CD4-positive, alpha-beta T cell treated with Interferon gamma for 1 hour (primary cell): ENCODE measurements at regions not wholly inside any gene's neighbourhood (a gene's known extent, or its start where the extent isn't known, plus 50 kb on each side); places are given as distances from the start of the nearest gene placed in this dataset.

Experiments used
- DNase-seq: peaks from one replicate; pipeline ENCODE4 v3.0.0-alpha.2; 2020

DNA sequence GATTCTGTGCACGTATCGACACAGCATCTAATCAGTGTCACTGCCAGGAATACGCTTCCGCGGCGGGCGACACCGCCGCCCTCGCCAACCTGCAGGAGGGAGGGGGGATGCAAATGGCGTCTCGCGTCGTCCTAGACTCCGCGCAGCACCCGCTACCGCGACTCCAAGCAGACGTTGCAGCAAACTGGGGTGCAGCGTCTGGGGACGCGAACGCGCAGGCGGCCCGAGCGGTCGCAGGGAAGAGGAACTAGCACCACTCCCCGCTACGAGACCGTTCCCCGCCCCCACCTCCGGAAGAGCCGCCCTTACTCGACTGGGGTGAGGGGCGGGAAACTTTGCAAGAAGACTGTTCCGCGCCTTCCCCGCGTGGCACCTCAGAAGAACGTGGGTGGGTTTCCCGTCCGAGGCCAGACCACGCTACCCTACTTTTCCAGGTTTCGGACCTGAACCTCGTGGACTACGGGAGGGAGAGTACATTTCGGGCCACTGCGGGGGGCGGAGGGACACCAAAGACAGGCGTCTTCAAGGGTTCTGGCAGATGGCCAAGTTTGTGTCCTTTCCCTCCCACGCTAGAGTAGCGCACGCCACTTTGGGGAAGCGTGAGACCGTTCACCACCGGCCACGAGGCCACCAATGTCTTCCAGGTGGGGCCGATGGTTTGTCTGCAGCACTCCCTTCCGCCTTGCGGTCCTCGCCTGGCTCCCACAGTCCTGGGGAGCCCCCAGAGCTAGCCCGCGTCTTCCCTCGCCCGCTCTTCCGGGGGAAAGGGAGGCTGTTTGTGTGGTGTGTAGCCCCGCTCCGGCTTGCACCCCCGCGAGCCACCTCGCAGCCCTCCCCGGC lies 78.0 kb upstream of the BCOR start:
- DNase-seq: peak; percentile 87

- DNase-seq: peak; percentile 47
These were observed 77.2 kb upstream of the BCOR start for GRCh38 chrX:40174854-40175510.

DNA sequence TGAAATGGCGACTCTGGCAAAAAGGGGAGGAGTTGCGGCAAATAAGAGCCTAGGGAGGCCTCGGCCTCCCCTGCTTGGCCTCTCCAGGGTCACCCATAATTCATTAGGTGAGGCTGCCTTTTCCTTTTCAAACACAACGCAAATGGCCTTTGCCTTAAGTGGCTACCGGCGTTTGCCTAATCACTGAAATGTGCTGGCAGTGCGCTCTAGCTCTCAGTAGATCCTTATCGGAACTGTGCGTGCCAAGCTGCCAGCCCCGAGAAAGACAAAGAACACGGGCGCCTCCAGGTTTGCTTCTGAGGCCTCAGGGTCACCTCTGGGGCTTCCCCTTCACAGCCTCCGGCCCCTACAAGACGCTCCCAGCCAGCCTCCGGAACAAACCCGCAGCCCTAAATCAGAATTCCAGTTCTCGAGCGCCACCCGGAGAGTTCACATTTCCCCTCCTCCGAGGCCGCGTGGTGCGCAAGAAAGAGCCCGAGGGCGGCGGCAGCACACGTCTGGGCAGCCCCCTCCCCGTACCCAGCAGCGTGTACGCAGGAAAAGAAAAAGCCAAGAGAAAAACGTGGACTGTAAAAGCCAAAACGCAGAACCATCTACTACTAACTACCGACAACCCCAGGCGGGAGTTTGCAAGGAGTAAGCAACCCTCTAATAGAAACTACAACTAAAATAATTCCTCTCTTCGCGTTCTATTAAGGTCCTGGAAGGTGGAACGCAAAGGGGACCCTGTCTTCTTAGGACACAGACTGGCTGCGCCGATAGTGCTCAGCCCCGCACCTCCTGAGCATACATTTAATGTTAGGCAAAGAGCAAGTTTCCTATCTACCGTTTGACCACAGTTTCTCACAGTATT lies 76.5 kb upstream of the BCOR start:
- DNase-seq: peak; percentile 42

GRCh38 chrX:40173143-40174000 lies 75.6 kb upstream of the BCOR start:
- DNase-seq: no peak

- DNase-seq: no peak
These were observed 74.8 kb upstream of the BCOR start for GRCh38 chrX:40172401-40173142.

- no peak for DNase-seq
These were observed 74.0 kb upstream of the BCOR start for GRCh38 chrX:40171513-40172400.

GRCh38 chrX:40170830-40171512 lies 73.2 kb upstream of the BCOR start:
- DNase-seq: no peak

DNA sequence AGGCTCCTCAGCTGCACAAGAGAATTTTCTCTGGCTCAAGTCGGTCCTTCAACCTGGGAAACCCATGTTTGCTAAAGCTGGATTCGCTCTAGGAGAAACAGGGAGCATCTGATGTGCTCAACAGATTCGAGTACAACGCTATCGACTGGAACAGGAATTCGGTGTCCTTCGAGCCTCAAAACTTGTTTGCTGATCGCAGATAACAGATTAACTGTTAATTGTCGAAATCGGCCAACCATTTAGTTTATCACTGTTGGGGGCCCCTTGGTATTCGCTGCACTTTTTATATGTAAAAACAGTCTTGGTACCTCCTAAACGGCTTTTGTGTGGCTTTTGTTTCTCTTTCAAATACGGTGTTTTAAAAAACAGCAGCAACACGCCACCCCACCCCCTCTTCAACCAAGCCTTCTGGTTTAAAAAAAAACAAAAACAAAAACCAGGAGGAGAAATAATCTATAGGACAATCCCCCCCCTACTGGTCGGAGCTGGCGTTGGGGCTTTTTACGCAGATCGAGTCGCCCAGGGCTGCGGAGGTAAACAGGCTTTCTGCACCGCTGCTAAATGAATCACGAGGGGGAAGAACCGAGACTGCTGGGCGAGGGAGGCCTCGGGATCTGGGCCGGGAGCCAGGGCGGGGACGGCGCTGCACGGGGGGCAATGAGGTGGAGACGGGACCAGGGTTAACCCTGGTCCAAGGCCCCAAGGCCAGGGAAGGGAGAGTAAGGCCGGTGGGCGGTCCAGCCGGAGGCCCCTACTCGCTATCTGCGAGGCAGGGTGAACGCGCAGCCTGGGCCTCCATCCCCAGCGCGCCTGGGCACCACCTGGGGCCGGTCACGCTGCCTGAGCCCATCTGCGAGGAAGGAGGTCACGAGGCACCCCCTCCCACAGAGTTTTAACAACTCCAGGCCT lies 71.7 kb upstream of the BCOR start:
- DNase-seq: peak; percentile 84

DNA sequence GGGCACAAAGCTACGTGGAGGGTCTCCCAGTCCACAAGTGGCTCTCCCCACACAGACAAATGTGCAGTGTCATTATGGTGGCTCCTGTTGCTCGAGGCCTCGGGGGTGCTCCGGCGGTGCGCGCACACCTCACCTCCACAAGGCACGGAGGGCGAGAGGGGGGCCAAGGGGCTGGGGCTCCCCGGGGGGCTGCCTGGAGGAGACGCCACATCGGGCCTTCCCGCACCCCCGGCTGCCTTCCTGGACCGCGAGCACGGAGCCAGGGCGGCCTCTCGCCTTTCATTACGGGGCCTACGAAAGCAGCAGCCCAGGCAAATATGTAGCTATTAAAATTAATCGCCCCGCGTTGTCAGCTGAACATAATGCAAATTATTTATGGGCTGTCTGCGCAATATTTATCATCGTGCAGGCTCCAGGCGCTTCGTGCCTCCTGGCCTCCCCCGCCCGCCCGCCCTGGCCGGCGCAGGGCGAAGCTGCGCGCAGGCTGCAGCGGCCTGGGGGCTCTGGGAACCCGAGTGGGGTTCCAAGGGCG lies 70.8 kb upstream of the BCOR start:
- no peak for DNase-seq

DNA sequence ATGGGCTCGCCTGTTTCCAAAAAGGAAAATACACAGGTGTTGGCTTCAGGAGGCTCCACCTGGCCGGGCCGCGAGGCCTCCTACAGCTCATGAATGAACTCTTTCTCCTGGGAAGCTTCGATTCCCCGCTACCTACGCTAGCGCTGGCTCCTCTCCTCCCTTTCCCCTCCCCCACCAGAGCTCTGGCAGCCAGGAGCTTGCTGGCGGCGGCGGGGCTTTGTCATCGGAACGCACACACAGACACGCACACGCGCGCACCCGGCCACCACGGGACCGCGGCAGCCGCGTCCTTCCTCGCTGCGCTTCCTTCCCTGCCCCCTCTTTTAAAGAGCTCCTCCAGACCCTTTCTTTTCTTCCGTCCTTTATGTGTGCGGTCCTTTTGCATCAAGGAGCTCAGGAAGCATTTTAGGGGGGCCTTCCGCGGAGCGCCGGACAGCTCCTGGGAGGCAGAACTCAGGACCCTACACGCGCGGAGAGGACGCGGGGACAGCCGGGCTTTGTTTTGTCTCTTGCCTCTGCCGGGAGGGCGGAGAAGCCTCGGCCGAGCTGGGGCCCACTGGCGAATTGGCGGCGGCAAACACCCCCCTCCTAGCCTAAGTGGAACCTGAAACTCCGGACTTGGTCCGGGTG lies 70.2 kb upstream of the BCOR start:
- no peak for DNase-seq

DNA sequence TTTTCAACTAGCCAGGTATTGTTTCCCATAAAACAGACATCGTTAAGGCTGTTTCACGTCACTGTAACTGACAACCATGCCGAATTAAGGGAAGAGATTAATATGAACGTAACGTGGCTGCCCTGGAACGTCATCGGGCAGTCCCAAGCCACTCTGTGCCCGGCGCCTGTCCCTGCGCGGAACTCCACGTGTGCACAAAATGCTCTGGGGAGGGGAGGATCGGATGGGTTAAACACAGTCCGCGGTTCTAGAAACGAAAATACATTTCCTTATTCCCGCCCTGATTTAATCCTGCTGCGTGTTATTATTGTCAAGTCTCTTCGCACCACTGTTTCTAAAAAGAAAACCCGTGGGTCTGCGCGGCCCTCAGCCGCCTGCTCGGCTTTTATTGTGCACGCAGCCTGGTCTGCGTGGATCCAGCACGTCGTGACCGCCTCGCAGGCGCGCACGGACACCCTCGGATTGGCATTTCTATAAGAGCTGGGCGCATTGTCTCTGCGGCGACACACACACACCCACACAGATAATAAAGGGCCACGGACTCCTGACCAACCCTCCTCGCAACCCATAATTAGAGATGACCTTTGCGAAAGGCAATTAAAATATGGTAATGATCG lies 69.6 kb upstream of the BCOR start:
- peak; percentile 56 for DNase-seq

GRCh38 chrX:40166582-40166981 lies 68.8 kb upstream of the BCOR start:
- no peak for DNase-seq

GRCh38 chrX:40165861-40166260 lies 68.1 kb upstream of the BCOR start:
- no peak for DNase-seq

- DNase-seq: no peak
These were observed 67.4 kb upstream of the BCOR start for GRCh38 chrX:40165206-40165605.

DNA sequence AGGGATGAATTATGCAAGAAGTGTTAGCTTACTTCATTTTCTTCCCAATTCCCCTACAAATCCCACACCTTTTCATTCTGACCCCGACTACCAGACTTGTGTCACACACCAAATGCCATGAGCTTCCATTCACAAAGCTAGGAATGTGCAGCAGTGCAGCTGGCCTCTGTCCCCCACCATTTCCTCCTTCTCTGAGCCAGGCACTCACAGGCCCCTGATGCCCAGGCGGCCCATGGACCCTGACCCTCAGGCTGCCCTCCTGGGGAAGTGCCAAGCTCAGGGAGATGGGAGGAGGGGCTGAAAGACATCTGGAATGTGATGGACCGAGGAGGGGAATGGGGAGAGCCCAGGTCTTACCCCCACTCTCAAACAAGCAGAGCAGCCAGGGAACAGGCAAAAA lies 67.0 kb upstream of the BCOR start:
- DNase-seq: no peak

DNA sequence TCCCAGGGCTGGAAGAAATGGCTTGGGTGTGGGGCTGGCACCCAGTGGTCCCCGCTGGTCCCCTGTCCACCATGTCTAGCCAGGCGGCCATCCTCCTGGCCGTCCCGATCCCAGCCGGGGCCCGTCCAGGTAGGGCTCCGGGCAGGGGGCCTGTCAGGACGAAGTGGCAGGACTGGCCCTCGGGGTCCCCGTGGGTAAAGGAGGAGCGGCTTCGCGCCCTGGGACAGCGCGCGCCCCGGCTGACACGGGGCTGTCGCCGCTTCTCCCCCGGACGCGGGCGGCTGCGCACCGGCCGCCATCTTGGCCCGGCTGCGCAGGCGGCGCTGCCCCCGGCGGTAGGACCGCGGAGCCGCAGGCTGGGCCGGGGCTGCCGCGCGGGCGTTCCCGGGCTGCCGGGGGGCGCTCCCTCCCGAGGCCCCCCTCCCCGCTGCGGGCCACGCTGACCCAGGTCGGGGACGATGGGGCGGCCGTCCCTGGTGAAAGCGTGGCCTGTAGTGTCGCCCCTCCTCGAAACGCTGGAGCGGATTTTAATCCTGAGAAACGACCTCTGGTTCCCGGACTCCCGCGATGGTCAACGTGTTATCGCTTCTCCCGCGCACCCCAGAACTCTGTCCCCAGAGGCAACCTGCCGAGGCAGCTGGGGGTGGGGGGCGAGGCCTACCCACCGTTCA lies 60.4 kb upstream of the BCOR start:
- DNase-seq: no peak
